ENCODE measurements at regions not wholly inside any gene's neighbourhood (a gene's known extent, or its start where the extent isn't known, plus 50 kb on each side); places are given as distances from the start of the nearest gene placed in this dataset.
A peak's percentile ranks its signal among the peaks of the same experiment; 100 is the strongest.

GRCh38 chr5:27773166-27773565 is 734.8 kb upstream of the CDH9 start:
- TF ChIP-seq RFX5 (IDR thresholded peaks at IDR 0.05; ENCODE audit: borderline replicate concordance, low read depth, low read length) (no peak), EGR1 (IDR thresholded peaks at IDR 0.05; ENCODE audit: borderline replicate concordance, low read depth, low read length) (no peak), E2F6 (IDR thresholded peaks at IDR 0.05) (no peak), POU5F1 (IDR thresholded peaks at IDR 0.05; ENCODE audit: low read depth, low read length) (no peak), YY1 (IDR thresholded peaks at IDR 0.05; ENCODE audit: low read depth, low read length) (no peak), SP4 (IDR thresholded peaks at IDR 0.05; ENCODE audit: low read length) (no peak), NANOG (IDR thresholded peaks at IDR 0.05; ENCODE audit: insufficient read depth, low read depth, low read length, poor library complexity, severe bottlenecking) (no peak), CHD2 (IDR thresholded peaks at IDR 0.05; ENCODE audit: low read length) (no peak), SAP30 (IDR thresholded peaks at IDR 0.05; ENCODE audit: insufficient read depth, insufficient replicate concordance, low read length) (no peak), TBP (IDR thresholded peaks at IDR 0.05; ENCODE audit: low read depth, low read length) (no peak), USF2 (IDR thresholded peaks at IDR 0.05; ENCODE audit: low read length) (no peak), MAFK (IDR thresholded peaks at IDR 0.05; ENCODE audit: low read depth, low read length) (no peak)
- no peaks in the 10 kb centered on the region for H3K9me3 ChIP-seq (ENCODE audit: insufficient read depth in 2 of 2, low read depth in 1 of 2, low read length in 1 of 2)
- no peaks in the 10 kb centered on the region for H4K20me1 ChIP-seq (replicated peaks in 1 of 2; ENCODE audit: control insufficient read depth in 1 of 2, insufficient read depth in 2 of 2, low read length in 2 of 2)
- H4K91ac ChIP-seq (replicated peaks; ENCODE audit: insufficient read length, low read length) = no peak overlapping the region
- CTCF ChIA-PET (ENCODE audit: partially characterized antibody) = no interaction called here
- no peak overlapping the region for H2AK5ac ChIP-seq (ENCODE audit: low read depth, low read length)
- H3K4me3 ChIP-seq (ENCODE audit: extremely low read depth in 1 of 4, insufficient read depth in 2 of 4, low read depth in 3 of 4, low read length in 4 of 4) = no peak overlapping the region
- H2BK20ac ChIP-seq (ENCODE audit: low read length) = no peak overlapping the region
- peak overlapping the region; percentile 92 for H2AFZ ChIP-seq (ENCODE audit: low read length)
- no peak overlapping the region for H2BK15ac ChIP-seq (ENCODE audit: low read length)
- no peak overlapping the region for H2BK120ac ChIP-seq (replicated peaks; ENCODE audit: low read depth, low read length)
- H4K5ac ChIP-seq (ENCODE audit: insufficient read length, low read depth, low read length) = no peak overlapping the region
- no peak overlapping the region for H3K27ac ChIP-seq (ENCODE audit: low read depth, low read length)
- no peak overlapping the region for H3K14ac ChIP-seq (ENCODE audit: insufficient read length)
- DNase-seq (ENCODE audit: low read depth in 1 of 2, low spot score in 2 of 2) = no peak
- no peak overlapping the region for H2BK12ac ChIP-seq (ENCODE audit: low read depth, low read length)
- H3K36me3 ChIP-seq (ENCODE audit: control insufficient read depth in 2 of 4, insufficient read depth in 4 of 4, low read length in 3 of 4) = no peaks in the 10 kb centered on the region
- no peak overlapping the region for H3K4me2 ChIP-seq (ENCODE audit: insufficient read depth in 1 of 2, low read depth in 2 of 2, low read length in 2 of 2)
- 86% methylated on average over 3 of the region's 3 CpGs; no CpG with 5 or more reads in 1 of the 2 experiments for WGBS, 2 experiments (ENCODE audit: extremely low coverage in 1 of 2, insufficient coverage in 1 of 2, insufficient read length in 1 of 2, insufficient replicate concordance in 2 of 2, low coverage in 1 of 2, low lambda C conversion rate in 2 of 2, missing lambda C conversion rate in 1 of 2)
- no peaks in the 10 kb centered on the region for H3K27me3 ChIP-seq (replicated peaks in 1 of 4; ENCODE audit: control insufficient read depth in 3 of 4, extremely low read depth in 1 of 4, insufficient read depth in 3 of 4, low read length in 3 of 4)
- H4K8ac ChIP-seq (ENCODE audit: extremely low read depth, insufficient read depth, low read length) = no peak overlapping the region
- FAIRE-seq = no peak
- no peaks in the 10 kb centered on the region for H3K4me1 ChIP-seq (replicated peaks in 1 of 4; ENCODE audit: control insufficient read depth in 3 of 4, insufficient read depth in 4 of 4, low read length in 3 of 4)
- no peaks in the 10 kb centered on the region for H3K79me2 ChIP-seq (ENCODE audit: control insufficient read depth in 1 of 2, insufficient read depth in 2 of 2, low read length in 2 of 2)
- no peak overlapping the region for H3K4ac ChIP-seq (replicated peaks; ENCODE audit: insufficient read length, low read depth, low read length)
- no peak overlapping the region for H3K56ac ChIP-seq (replicated peaks; ENCODE audit: insufficient read length, low read depth, low read length)
- no peaks in the 10 kb centered on the region for H3K79me1 ChIP-seq (ENCODE audit: low read depth, low read length)
- POLR2A ChIA-PET (ENCODE audit: partially characterized antibody) = no interaction called here
- no peak overlapping the region for H3K9ac ChIP-seq (replicated peaks in 1 of 4; ENCODE audit: extremely low read depth in 1 of 4, low read depth in 3 of 4, low read length in 3 of 4)
- no peaks in the 10 kb centered on the region for H3K23me2 ChIP-seq (ENCODE audit: low read depth, low read length)
- H3K18ac ChIP-seq (ENCODE audit: extremely low read depth, low read length) = no peak overlapping the region
- no peak overlapping the region for H3K23ac ChIP-seq (ENCODE audit: insufficient read length)
- no peak overlapping the region for H2BK5ac ChIP-seq (ENCODE audit: low read depth, low read length)

Data from H1 (cell line).